Stimulated activated CD4-positive, alpha-beta T cell treated with anti-CD3 and anti-CD28 coated beads, Interleukin-4, amount 100 ng/mL, for 48 hours (primary cell): ENCODE measurements at regions not wholly inside any gene's neighbourhood (a gene's known extent, or its start where the extent isn't known, plus 50 kb on each side); places are given as distances from the start of the nearest gene placed in this dataset.

Experiments used
- DNase-seq, 2 donors: peaks; one replicate each; pipeline ENCODE4 v3.0.0-alpha.2; 2020; ENCODE audit warnings: low read depth in 2 of 2

- DNase-seq = no peak
These were observed 108.9 kb downstream of the RBFOX3 start for GRCh38 chr17:79501910-79502309.

- DNase-seq = no peak
These were observed 109.9 kb downstream of the RBFOX3 start for GRCh38 chr17:79500745-79501618.

GRCh38 chr17:79498854-79499253 lies 112.0 kb downstream of the RBFOX3 start:
- no peak for DNase-seq

- DNase-seq = no peak
These were observed 113.0 kb downstream of the RBFOX3 start for GRCh38 chr17:79497777-79498348.

- no peak for DNase-seq
These were observed 114.3 kb downstream of the RBFOX3 start for GRCh38 chr17:79496422-79497005.

GRCh38 chr17:79495665-79496064 lies 115.2 kb downstream of the RBFOX3 start:
- DNase-seq = no peak

GRCh38 chr17:79491006-79491405 lies 119.8 kb downstream of the RBFOX3 start:
- DNase-seq = no peak

GRCh38 chr17:79490530-79490929 lies 120.3 kb downstream of the RBFOX3 start:
- no peak for DNase-seq

GRCh38 chr17:79487149-79487548 lies 123.7 kb downstream of the RBFOX3 start:
- no peak for DNase-seq

- no peak for DNase-seq
These were observed 124.9 kb downstream of the RBFOX3 start for GRCh38 chr17:79485991-79486390.

GRCh38 chr17:79485419-79485985 lies 125.3 kb downstream of the RBFOX3 start:
- no peak for DNase-seq

- no peak for DNase-seq
These were observed 126.0 kb downstream of the RBFOX3 start for GRCh38 chr17:79484600-79485418.

GRCh38 chr17:79483842-79484241 lies 127.0 kb downstream of the RBFOX3 start:
- no peak for DNase-seq

- no peak for DNase-seq
These were observed 127.9 kb downstream of the RBFOX3 start for GRCh38 chr17:79482727-79483521.

- DNase-seq = no peak
These were observed 131.0 kb downstream of the RBFOX3 start for GRCh38 chr17:79479876-79480275.

GRCh38 chr17:79478841-79479240 lies 132.0 kb downstream of the RBFOX3 start:
- DNase-seq = no peak

GRCh38 chr17:79478051-79478461 lies 132.8 kb downstream of the RBFOX3 start:
- no peak for DNase-seq

- DNase-seq = no peak
These were observed 134.7 kb downstream of the RBFOX3 start for GRCh38 chr17:79476074-79476652.

GRCh38 chr17:79473876-79474440 lies 136.9 kb downstream of the RBFOX3 start:
- no peak for DNase-seq
